ENCODE measurements at regions not wholly inside any gene's neighbourhood (a gene's known extent, or its start where the extent isn't known, plus 50 kb on each side); places are given as distances from the start of the nearest gene placed in this dataset.

GRCh38 chr5:71988808-71989207, 118.5 kb upstream of the MAP1B start:
- TF ChIP-seq CTCF (IDR thresholded peaks at IDR 0.05) (no peak), POLR2A (IDR thresholded peaks at IDR 0.05) (no peak)

Data from testis (tissue), 2 donors.